ENCODE measurements at regions not wholly inside any gene's neighbourhood (a gene's known extent, or its start where the extent isn't known, plus 50 kb on each side); places are given as distances from the start of the nearest gene placed in this dataset.

DNA sequence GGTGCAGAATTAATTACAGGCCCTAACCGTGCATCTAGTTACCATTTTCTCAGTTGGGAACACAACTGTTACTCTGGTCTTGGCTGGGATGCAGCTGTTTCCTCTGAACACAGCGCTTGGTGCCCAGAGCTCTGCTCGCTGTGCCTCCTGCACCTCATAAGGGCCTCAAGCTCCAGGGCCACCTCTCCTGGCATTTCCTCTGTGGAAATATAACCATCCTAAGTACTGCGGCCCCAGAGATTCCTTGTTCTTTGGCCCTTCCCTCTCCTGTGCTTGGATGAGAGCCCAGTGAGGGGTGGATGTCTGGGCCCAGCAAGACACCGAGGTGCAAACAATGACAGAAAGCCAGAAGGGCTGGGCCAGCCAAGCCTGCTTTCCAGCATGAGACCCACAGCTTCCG lies 169.9 kb upstream of the CST7 start:
- DNase-seq: no peak

DNA sequence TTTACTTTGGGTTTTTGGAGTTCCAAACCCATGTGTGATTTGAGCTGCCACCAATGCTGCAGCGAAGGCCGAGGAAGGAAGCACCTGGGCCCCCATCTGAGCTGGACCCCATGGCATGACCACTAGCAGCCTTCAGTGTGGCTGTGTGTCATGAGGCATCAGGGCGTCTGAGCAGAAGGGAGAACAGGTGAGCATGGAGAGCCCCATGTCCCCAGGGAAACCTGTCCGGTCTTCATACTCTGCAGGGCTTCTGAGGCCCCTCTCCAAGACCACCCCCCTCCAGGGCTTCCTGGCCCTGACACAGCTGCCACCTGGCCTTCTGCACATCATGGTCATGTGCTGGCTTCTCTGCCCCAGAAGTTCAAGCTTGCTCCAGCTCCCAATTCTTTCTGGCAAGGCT lies 169.1 kb upstream of the CST7 start:
- no peak for DNase-seq

DNA sequence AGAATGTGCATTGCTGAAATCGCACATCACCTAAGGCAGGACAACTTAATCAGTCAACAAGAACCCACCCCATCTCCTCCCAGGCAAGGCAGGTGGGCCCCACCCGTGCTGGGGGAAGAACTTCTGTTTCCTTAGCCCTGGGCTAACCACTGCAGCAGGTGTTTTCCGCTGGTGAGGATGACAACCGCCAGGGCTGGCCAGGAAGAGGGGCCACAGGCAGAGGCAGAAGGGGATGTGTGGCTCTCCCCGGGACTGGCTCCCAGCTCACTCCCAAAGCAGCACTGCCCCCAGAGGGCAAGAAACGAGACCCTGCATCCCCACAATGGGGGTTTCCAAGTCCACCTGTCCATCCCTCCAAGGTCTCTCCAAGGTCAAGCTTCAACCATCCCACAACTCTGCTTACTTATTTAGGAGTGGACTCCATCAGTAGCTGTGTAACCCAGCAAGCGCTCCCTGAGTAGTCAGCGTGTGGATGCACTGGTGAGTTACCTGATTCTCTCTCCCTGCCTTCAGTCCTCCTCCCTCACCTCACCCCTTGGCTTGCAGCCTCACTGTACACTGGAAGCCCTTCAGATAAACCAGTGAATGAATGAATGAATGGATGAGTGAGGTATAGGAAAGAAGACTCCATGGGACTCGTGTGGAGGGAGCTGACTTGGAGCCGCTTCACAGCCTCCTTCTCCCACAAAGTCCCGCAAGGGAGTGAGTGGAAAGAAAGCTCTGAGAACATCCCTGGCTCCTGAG lies 168.2 kb upstream of the CST7 start:
- DNase-seq: no peak

DNA sequence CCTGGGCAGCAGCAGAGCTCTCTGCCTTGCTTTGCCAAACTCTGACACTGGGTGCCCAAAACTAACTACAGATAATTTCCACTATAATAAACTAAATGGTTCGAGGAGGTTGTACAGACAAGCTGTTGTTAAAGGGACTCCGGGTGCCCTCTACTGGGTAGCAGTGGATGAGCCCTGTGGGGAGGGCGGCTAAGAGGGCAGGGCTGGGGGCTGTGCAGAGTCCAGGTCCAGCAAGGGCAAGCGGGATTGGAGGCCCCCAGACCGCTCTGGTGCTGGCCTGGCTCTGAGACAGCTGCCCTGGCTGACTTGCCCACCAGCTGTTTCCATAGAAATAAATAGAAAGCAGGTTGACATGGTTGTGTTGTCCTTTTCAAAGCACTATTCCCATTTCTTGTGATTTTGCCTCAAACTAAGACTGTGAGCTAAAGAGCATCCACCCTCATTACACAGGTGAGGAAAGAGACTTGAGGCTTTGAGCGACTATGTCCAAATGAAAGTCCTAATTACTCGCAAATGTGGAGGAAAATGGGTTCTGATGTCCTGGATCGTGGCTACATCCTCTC lies 167.6 kb upstream of the CST7 start:
- DNase-seq: peak; percentile 56 to 59

DNA sequence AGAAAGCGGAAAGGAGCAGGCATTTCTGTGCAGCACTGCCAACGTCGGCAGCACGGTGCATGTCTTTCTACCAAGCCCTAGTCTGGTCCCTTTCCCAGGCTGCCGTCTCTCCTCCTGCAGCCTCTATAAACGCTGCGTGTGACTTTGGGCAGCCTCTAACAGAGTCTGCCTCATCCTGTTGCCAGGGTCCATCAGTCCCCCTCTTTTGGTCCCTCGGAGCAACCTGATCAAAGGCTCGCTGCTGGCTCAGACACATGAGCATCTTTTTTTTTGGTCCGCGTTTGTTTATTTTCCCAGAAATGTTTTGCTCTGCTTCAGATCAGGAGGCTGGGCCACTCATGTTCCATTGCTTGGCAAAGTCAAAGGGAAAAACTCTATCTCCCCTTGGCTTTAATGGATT lies 166.8 kb upstream of the CST7 start:
- DNase-seq: no peak

DNA sequence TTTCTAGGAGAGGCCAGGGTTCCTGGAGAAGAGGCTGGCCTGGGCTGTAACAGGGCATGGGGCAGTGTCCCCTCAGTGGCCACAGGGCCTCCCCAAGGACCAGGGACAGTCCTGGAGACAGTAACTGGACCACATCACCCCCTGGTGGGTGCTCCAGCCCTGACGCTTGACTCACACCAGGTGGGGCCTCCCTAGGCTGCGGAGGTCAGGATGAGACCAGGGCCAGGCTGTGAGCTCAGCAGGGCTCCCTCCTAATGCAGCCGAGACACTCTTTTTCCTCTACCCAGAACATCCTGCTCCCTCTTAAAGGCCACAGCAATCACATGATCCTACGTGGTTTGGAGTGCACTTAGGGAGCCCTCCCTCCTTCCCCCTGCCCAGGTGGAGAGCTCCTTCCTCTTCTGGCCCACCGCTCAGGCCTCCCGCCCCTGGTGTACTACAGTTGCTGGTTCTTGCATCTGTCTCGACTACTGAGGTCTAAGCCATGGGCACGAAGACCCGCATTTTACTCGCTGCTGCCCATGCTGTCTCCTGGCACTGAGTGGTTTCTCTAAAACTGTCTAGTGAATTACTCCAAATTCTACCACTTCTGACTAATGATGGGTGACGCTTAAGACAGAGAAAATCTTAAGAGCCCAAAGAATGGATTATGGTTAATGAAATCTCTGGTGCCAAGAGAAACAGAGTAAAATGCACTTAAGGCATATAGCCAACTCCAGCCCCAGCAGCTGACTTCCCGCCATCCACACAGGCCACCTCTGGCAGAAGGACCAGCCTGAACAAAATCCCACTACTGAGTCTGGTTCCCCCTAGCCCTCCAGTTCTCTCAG lies 166.1 kb upstream of the CST7 start:
- no peak for DNase-seq

DNA sequence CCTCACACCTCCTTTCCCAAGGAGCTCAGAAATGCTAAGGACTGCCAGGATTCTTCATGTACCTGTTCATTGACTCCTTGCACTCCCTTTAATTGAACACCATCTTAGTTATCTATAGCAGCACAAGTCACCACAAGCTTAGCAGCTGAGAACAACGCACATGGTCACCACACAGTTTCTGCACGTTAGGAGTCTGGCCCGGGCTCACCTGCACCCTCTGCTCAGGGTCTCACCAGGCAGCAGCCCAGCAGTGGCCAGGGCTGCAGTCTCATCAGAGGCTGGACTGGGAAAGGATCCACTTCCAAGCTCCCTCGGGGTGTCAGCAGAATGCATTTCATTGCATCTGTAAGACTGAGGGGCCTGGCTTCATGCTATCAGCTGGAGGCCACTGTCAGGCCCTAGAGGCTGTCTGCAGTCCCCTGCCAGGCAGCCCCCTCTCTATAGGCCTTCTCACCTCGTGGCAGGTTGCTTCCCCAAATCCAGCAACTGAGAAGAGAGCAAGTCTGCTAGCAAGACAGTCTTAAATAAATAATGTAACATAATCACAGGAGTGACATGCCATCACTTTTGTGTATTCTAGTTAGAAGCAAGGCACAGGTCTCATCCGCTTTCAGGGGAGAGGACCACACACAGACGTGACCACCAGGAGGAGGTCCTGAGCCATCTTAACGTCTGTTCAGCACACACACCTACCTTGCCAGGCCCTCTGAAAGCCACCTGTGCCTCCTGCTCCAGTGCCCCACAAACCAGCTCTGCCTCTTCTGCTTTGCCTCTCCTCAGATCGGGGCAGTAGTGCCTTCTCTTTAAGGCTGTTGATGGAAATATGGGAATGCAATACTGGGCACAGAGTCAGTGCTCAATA lies 165.2 kb upstream of the CST7 start:
- no peak for DNase-seq

DNA sequence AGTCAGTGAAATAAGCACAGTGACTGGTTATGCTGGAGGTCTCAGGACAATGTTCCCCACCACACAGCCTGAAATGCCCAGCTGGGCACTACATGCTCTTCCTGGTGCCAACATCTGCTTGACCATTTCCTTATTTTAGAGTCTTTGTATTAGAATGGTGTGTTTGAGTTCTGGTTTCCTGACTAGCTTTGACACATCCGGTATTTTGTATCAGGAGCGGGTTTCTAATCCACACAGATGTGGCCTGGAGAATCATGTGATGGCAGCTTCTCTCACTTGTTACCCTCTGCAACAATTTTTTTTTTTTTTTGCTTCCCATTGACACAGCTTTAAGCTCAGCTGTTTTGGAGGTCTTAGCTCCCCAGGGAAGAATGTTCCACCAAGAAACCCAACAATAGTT lies 164.5 kb upstream of the CST7 start:
- DNase-seq: no peak

DNA sequence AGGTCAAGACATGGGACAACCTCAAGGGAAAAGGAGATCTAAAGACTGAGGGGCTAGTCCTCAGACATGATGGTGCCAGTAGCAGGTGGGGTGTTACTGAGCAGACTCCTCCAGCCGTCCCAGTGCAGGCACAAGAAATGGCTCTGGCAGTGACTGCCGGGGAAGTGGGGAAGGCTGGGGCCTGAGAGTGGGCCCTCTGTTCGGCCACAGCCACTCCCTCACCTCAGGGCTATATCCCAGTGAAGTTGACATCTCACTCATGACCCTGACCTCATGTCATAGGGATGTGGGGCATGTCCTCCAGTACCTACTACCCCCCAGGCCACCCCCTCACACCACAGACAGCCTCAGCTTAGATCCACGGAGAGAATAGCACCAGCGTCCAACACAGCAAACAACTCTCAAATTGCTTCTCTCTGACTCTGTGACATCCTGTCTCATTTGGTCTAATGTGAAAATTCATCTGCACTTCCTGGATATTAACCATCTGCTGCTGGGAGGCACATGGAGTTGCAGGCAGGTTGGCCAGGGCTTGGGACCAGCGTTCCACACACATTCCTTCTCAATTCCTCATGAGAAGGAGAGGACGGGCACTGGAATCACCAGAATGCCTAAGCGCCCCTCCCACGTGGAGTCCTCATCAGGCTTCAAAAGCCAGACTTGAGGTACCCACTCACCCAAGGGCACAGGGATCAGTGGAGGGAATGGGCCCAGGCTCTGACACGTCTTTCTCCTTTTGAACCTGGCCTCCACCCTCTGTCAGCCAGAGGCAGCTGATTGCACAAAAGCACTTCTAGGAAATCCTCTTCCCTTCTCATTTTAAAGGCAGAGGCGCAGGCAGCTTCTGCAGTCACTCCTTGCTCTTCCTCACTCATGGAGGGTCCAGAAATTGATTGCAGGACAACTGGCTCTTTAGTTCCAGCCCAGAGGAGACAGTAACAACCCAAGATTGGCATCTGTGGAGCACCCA lies 163.6 kb upstream of the CST7 start:
- DNase-seq: no peak

DNA sequence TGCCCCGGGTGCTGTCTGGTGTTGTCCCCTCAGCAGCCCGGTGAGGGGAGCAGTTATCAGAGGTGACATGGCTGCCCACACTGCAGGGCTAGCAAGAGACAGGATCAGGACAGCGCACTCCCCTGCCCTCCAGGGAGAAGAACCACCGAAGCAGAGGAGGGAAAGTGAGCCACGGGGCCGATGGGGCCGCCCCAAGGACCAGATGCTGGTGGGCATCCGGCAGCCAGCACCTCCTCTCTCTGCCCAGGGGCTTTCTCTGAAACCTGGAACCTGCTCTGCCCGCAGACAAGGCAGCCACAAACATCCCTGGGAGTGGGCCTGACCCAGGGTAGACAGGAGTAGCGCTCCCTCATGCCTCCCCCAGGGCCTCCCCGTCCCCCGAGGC lies 163.0 kb upstream of the CST7 start:
- DNase-seq: no peak

DNA sequence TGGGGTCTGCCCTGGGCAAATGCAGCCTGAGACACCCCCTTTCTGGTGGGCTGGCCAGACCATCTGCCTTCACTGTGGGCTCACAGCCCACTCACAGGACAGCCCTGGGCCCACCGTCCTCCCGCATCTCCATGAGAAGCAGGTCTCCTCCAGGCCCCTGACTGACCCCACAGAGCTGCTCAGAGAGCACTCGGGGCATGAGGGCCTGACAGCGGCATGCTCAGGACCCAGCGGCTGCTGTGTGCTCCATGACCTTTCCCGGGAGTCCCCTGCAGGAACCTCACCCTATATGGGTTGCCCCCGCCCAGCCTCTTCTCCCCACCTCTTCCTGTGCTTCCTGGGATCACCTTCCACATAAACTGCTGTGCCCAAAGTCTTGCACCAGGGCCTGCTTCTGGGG lies 162.4 kb upstream of the CST7 start:
- no peak for DNase-seq

DNA sequence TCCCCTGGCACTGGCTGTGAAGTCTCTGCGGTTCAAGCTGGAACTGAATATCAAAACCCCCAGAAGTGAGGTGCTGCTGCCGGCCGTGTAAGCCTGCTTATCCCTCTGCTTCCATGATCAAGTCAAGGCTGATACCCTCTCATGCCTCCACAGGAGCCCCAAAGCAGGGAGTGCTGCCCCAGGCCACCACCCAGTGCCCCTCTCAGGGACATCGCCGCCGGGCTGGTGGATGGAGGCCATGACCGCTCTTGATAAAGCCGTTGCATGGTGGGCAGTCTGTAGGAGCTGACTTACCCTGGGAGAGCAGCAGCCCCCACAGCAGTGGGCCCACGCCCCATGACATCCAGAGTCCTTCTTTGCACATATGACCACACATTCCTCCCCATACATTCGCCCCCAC lies 162.0 kb upstream of the CST7 start:
- DNase-seq: no peak

DNA sequence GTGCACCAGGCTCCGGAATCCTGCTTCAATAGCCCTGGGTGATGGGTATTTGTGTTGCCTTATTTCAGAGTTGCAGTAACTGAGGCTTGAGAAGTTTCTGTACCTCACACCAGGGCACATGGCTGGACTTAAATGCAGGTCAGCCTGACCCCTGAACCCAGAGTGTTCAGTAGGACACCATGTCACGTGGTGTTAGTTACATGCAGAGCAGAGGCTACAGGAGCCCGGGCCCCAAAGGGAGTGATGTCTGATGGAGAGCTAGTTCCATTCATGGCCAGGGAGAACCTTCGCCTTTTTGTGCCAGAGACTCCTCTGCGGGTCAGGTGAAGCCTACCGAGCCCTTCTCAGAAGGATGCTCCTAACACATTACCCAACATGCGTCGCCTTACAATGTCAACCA lies 161.4 kb upstream of the CST7 start:
- no peak for DNase-seq

DNA sequence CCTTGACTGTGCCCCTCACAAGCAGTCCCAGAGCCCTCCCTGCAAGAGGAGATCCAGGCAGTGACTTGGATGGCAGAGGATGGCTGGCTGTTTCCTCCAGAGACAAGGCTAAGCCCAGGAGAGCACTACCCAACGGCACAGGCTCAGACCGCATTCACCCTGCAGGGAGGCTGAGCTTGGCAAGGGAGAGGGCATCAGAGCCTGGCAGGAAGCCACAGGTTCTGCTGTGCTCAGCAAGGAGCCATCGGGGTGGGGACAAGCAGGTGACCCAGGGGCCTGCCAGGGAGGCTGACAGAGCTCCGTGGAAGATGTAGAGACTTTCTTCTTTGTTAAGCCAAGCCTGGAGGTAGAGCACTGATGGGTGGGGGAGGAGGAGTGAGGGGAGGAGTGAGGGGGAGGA lies 159.2 kb upstream of the CST7 start:
- DNase-seq: no peak

DNA sequence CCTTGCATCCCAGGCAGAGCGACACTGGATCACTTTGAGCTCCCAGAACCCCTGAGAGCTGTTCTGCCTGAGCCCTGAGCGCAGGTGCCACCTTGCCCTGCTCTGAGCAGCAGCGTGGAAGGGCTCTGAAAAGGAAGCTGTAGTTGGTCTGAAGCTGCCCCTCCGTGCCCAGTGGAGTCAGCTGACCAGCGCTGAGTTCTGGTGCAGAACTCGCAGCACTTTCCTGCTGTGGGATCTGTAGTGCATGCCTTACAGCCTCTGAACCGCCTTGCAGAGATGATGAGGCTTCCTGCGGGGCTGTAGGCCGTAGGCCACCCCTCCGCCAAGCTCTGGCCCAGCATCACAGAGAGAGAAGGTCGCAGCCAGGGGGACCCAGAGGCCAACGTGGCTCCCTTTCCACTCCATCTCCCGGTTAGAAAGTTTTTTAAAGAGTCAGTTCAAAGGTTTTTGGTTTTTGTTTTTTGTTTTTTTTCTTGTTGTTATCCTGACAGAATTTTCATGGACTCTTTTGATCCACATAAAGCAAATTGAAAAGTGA lies 158.3 kb upstream of the CST7 start:
- DNase-seq: no peak

DNA sequence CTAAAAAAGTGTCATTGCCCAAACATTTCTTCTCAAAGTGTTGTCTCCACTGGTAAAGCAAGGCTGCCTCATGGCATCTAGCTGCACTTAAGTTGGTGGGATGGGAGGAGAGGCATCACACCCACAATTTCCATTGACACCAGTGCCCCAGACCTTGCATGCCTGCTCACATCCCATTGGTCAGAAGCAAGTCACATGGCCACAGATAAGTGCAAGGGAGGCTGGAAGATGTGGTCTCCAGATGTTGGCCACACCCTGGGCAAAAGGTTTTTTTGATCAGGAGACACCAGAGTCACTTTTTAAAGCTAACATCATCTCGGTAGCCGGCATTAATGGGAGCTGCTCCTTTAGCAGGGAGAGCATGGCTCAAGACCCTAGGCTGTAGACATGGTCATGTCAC lies 157.1 kb upstream of the CST7 start:
- DNase-seq: no peak

DNA sequence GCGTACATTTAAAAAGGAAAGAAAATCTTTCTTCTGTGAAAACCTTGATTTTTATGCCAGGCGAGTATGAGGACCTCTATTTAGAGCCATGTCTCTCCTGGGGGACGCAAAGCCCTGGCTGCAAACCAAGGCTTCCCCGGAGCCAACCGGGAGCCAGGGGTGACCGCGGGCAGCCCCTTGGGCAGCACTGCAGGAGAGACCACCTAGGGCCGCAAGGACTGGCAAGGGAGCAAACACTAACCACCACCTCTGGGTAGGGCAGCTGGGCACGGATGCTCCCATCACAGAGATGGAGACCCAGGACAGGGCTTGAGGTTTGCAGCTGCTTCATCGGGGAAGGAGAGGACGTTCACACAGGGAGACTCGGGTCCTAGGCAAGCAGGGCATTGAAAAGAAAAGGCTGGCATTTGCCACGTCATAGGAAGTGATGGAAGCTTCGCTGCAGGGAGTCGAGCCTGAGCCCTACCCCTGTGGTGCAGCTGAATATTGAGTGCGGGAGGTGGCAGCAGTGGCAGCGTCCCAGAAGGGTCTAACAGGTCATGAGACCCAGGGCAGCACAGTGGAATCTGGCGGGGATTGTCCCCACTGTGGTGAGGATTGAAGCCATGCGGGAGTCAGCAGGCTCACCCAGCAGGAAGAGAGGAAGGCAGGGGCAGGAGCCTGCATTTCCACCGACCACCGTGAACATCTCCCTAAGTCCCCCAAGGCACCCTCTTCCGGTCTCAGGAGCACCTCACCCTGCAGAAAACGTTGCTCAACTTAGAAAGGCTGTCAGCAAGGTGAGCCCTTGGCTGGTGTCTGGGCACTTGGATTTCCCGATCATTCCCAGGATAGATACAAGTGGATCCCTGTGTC lies 156.2 kb upstream of the CST7 start:
- no peak for DNase-seq

DNA sequence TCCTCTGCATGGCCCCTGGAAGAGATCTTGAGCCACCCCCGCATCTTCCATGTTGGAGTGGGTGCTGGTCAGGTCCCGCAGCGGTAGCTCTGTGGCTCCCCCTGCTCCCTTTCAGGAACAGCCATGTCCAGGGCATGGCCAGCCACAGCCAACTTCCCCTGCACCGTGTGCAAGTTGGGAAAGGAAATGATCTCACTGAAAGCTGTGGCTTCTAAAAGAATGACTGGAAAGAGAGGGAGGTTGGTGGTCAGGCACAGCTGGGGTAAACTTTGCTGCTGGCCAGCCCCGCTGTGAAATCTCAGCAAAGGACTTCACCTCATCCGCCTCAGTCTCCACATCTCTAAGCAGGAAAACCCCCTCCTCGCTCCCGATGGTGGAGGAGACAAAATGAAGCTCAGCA lies 153.6 kb upstream of the CST7 start:
- no peak for DNase-seq

DNA sequence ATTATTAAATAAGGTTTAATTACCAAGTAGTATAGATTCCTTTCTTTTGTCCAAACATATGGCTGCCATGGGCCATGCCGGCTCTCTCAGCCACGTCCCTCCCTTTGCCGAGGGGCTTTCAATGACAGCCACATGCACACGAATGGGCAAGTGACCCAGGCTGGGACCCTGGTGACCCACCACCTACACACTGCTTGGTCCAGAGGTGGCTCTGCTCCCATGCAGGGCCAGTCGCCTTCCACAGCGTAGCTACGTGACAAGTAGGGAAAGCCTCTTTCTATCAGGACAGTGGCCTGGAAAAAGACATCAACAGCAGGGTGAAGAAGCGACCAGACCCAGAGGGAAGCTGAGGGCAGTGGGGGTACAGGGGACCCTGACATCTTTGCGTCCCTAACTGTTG lies 152.8 kb upstream of the CST7 start:
- no peak for DNase-seq

DNA sequence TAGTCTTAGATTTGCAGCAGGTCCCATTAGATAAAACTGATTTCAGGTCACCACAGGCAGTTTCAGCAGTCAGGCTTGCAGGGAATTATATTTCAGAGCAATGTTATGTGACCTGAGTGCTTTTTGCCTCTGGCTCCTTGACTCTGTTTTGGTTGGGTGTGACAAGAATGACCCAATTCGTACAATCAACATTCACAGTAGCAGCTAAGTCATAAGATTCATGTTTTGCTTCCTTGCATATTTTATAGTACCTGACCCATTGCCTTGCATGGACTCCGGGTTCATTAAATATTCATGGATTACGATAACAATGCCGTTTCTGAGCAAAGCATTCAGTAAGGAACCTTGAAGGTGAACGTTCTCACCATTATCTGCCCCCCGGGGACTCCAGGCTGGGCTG lies 152.0 kb upstream of the CST7 start:
- no peak for DNase-seq
